GM21825 (cell line): ENCODE measurements at regions not wholly inside any gene's neighbourhood (a gene's known extent, or its start where the extent isn't known, plus 50 kb on each side); places are given as distances from the start of the nearest gene placed in this dataset.

ENCODE experiments used
- ATAC-seq: cut with Tn5 transposase; IDR thresholded peaks from one replicate; pipeline ENCODE4 v1.9.1; 2021; ENCODE audit warnings: mild to moderate bottlenecking, moderate library complexity; ENCODE audit not compliant: unreplicated experiment

GRCh38 chr1:116819081-116819480 is 64.9 kb downstream of the CD2 start:
- no peak for ATAC-seq

GRCh38 chr1:116820369-116820768 is 66.1 kb downstream of the CD2 start:
- ATAC-seq: no peak

GRCh38 chr1:116821763-116822162 is 67.5 kb downstream of the CD2 start:
- no peak for ATAC-seq

GRCh38 chr1:116824631-116825206 is 70.5 kb downstream of the CD2 start:
- no peak for ATAC-seq

- ATAC-seq: no peak
These were observed 71.0 kb downstream of the CD2 start for GRCh38 chr1:116825207-116825719.

- ATAC-seq: no peak
These were observed 71.6 kb downstream of the CD2 start for GRCh38 chr1:116825720-116826438.

GRCh38 chr1:116826818-116827606 is 72.8 kb downstream of the CD2 start:
- ATAC-seq: peak; percentile 90

GRCh38 chr1:116827607-116828105 is 73.4 kb downstream of the CD2 start:
- no peak for ATAC-seq

GRCh38 chr1:116832308-116832931 is 77.3 kb upstream of the PTGFRN start:
- ATAC-seq: no peak

GRCh38 chr1:116832932-116833578 is 76.7 kb upstream of the PTGFRN start:
- ATAC-seq: no peak

GRCh38 chr1:116833718-116834117 is 76.0 kb upstream of the PTGFRN start:
- no peak for ATAC-seq

GRCh38 chr1:116834595-116834994 is 75.1 kb upstream of the PTGFRN start:
- ATAC-seq: no peak

- ATAC-seq: no peak
These were observed 74.6 kb upstream of the PTGFRN start for GRCh38 chr1:116835161-116835560.

GRCh38 chr1:116836099-116836498 is 73.6 kb upstream of the PTGFRN start:
- ATAC-seq: no peak

GRCh38 chr1:116841569-116842344 is 68.0 kb upstream of the PTGFRN start:
- no peak for ATAC-seq

- no peak for ATAC-seq
These were observed 67.1 kb upstream of the PTGFRN start for GRCh38 chr1:116842654-116843053.

- ATAC-seq: no peak
These were observed 64.9 kb upstream of the PTGFRN start for GRCh38 chr1:116844775-116845174.

GRCh38 chr1:116847190-116847589 is 62.5 kb upstream of the PTGFRN start:
- ATAC-seq: no peak

GRCh38 chr1:116847688-116848531 is 61.8 kb upstream of the PTGFRN start:
- no peak for ATAC-seq
